HG03571 (cell line): ENCODE measurements at regions not wholly inside any gene's neighbourhood (a gene's known extent, or its start where the extent isn't known, plus 50 kb on each side); places are given as distances from the start of the nearest gene placed in this dataset.

Source experiments
- ATAC-seq: cut with Tn5 transposase; IDR thresholded peaks from one replicate; pipeline ENCODE4 v1.9.1; 2021; ENCODE audit not compliant: unreplicated experiment

- ATAC-seq, result no peak
These were observed 878.5 kb downstream of the USP25 start for GRCh38 chr21:16608209-16608830.

GRCh38 chr21:16619281-16619680 is 889.5 kb downstream of the USP25 start:
- no peak for ATAC-seq

GRCh38 chr21:16620786-16621320 is 891.1 kb downstream of the USP25 start:
- no peak for ATAC-seq

- ATAC-seq, result no peak
These were observed 888.2 kb upstream of the CXADR start for GRCh38 chr21:16624479-16625118.

GRCh38 chr21:16625491-16625890 is 887.4 kb upstream of the CXADR start:
- ATAC-seq, result no peak

GRCh38 chr21:16633831-16634459 is 878.9 kb upstream of the CXADR start:
- ATAC-seq, result no peak

GRCh38 chr21:16634515-16634914 is 878.3 kb upstream of the CXADR start:
- ATAC-seq, result no peak

- ATAC-seq, result no peak
These were observed 872.4 kb upstream of the CXADR start for GRCh38 chr21:16640297-16641027.

GRCh38 chr21:16642353-16642752 is 870.5 kb upstream of the CXADR start:
- no peak for ATAC-seq

- ATAC-seq, result no peak
These were observed 868.2 kb upstream of the CXADR start for GRCh38 chr21:16644685-16645084.

- ATAC-seq, result no peak
These were observed 862.0 kb upstream of the CXADR start for GRCh38 chr21:16650714-16651366.

GRCh38 chr21:16651956-16652355 is 860.9 kb upstream of the CXADR start:
- no peak for ATAC-seq

GRCh38 chr21:16663436-16663835 is 849.4 kb upstream of the CXADR start:
- ATAC-seq, result no peak

GRCh38 chr21:16667395-16667794 is 845.4 kb upstream of the CXADR start:
- no peak for ATAC-seq

- no peak for ATAC-seq
These were observed 837.9 kb upstream of the CXADR start for GRCh38 chr21:16674949-16675348.

GRCh38 chr21:16676391-16676790 is 836.5 kb upstream of the CXADR start:
- no peak for ATAC-seq

GRCh38 chr21:16678429-16679160 is 834.2 kb upstream of the CXADR start:
- ATAC-seq, result no peak

- ATAC-seq, result no peak
These were observed 817.8 kb upstream of the CXADR start for GRCh38 chr21:16695074-16695473.

GRCh38 chr21:16707274-16707673 is 805.6 kb upstream of the CXADR start:
- no peak for ATAC-seq

- ATAC-seq, result no peak
These were observed 804.6 kb upstream of the CXADR start for GRCh38 chr21:16708101-16708835.
